Mucosa of descending colon (tissue), 3 donors: ENCODE measurements at regions not wholly inside any gene's neighbourhood (a gene's known extent, or its start where the extent isn't known, plus 50 kb on each side); places are given as distances from the start of the nearest gene placed in this dataset.

Experiments used
- ATAC-seq: fragments of 200-7000 bp; cut with Tn5 transposase; one replicate; pipeline ENCODE4 v1.9.1; 2020; ENCODE audit warnings: mild to moderate bottlenecking, moderate library complexity
- DNase-seq, 3 donors: peaks; one replicate each; pipeline ENCODE4 v3.0.0-alpha.2; 2020
- H3K36me3 ChIP-seq: fragments of 200-600 bp; one replicate; pipeline ENCODE4 v1.8.0; 2021; ENCODE audit warnings: low read depth, mild to moderate bottlenecking
- H3K4me1 ChIP-seq: fragments of 200-600 bp; one replicate; pipeline ENCODE4 v1.8.0; 2021; ENCODE audit warnings: low read depth, mild to moderate bottlenecking
- H3K4me3 ChIP-seq: fragments of 200-600 bp; one replicate; pipeline ENCODE4 v1.8.0; 2021; ENCODE audit warnings: mild to moderate bottlenecking
- H3K9me3 ChIP-seq: fragments of 200-600 bp; one replicate; pipeline ENCODE4 v1.8.0; 2021; ENCODE audit warnings: mild to moderate bottlenecking
- CTCF ChIP-seq: fragments of 200-600 bp; IDR thresholded peaks from one replicate; pipeline ENCODE4 v1.8.0; 2022; ENCODE audit warnings: antibody characterized with exemption, mild to moderate bottlenecking
- intact Hi-C, 2 donors: fragments of 100-400 bp; cut with DNase I in 1 of 2; cut with micrococcal nuclease in 1 of 2; formaldehyde crosslinking; loops; one replicate each; pipeline versions ENCODE4 v1.11.0 to v1.11.1; 2022; cut with DNase I, micrococcal nuclease
- donor health status: DM: no; HTN: no; CAD: no; lungs with moderate emphysema.
- donor health status: DM: no; HTN: no; CAD: no.
- donor health status: DM: no; HTN: yes; CAD: no.

- Histone ChIP-seq H3K4me3 (no peak overlapping the region), H3K9me3 (no peaks in the 10 kb centered on the region), H3K36me3 (no peaks in the 10 kb centered on the region), H3K4me1 (no peaks in the 10 kb centered on the region)
- ATAC-seq (no peak), DNase-seq (peak in 2 of 3 donors; percentile 7 to 37)
- intact Hi-C loops: no loop called here
- no peak for TF ChIP-seq CTCF
These were observed 65.8 kb upstream of the ANTXRL start for GRCh38 chr10:46220872-46221538.

DNA sequence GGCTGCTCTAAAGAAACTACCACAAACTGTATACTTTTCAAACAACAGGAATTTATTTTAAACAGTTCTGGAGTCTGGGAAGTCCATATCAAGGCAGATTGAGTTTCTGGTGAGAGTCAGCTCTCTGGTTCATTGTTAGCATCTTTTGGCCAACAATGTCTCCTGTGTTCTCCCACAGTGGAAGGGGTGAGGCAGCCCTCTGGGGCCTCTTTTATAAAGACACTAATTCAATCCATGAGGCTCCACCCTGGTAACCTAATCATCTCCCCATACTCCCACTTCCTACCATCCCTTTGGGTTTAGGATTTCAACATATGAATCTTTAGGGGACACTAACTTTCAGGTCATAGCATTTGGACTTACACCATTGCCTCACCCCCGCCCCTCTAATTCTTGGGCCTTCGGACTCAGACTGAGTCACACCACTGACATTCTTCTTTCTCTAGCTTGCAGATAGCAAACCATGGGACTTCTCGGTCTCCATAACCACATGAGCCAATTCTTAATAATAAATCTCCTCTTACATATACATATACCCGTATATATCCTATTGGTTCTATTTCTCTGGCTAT lies 64.3 kb upstream of the ANTXRL start:
- Histone ChIP-seq H3K9me3 (no peaks in the 10 kb centered on the region), H3K36me3 (no peaks in the 10 kb centered on the region), H3K4me1 (no peaks in the 10 kb centered on the region), H3K4me3 (no peak overlapping the region)
- no peak for TF ChIP-seq CTCF
- intact Hi-C loops: no loop called here
- no peak for DNase-seq
- ATAC-seq: no peak

GRCh38 chr10:46223064-46223480 lies 63.7 kb upstream of the ANTXRL start:
- Histone ChIP-seq H3K4me3 (no peak overlapping the region), H3K36me3 (no peaks in the 10 kb centered on the region), H3K4me1 (no peaks in the 10 kb centered on the region), H3K9me3 (no peaks in the 10 kb centered on the region)
- TF ChIP-seq CTCF: no peak
- DNase-seq (peak in 1 of 3 donors; percentile 13), ATAC-seq (no peak)
- intact Hi-C loops: no loop called here

- DNase-seq (peak in 1 of 3 donors; percentile 10), ATAC-seq (no peak)
- Histone ChIP-seq H3K36me3 (no peaks in the 10 kb centered on the region), H3K9me3 (no peaks in the 10 kb centered on the region), H3K4me1 (no peaks in the 10 kb centered on the region), H3K4me3 (no peak overlapping the region)
- TF ChIP-seq CTCF: no peak
- intact Hi-C loops: no loop called here
These were observed 63.0 kb upstream of the ANTXRL start for GRCh38 chr10:46223626-46224413.

GRCh38 chr10:46224414-46224682 lies 62.4 kb upstream of the ANTXRL start:
- DNase-seq (peak in 1 of 3 donors; percentile 4), ATAC-seq (no peak)
- intact Hi-C loops: no loop called here
- H3K36me3 ChIP-seq: no peaks in the 10 kb centered on the region
- no peak overlapping the region for H3K4me3 ChIP-seq
- no peaks in the 10 kb centered on the region for H3K4me1 ChIP-seq
- no peak for TF ChIP-seq CTCF
- no peaks in the 10 kb centered on the region for H3K9me3 ChIP-seq
